Fibroblast of skin of right quadriceps (primary cell): ENCODE measurements at regions not wholly inside any gene's neighbourhood (a gene's known extent, or its start where the extent isn't known, plus 50 kb on each side); places are given as distances from the start of the nearest gene placed in this dataset.
A peak's percentile ranks its signal among the peaks of the same experiment; 100 is the strongest.

Experiments used
- DNase-seq: peaks from one replicate; pipeline ENCODE4 v3.0.0-alpha.2; 2013

DNA sequence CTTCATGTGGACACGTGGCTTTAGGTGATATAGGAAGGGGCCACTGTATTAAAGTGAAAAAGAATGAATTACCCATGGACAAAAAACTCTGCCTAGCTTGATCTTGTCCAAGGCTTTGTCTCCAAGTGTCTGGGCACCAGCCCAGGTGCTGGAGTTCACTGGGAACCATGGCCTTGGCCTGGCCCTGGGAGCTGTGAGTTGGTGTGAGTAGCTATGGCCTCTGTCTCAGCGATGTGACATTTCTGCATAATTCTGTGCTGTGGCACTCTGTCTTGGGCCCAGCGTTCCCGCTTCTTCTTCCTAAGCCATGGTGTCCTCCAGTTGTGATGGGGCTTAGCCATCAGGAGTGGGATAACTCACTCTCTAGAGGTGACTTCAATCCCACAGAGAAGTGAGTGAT lies 119.0 kb upstream of the PPP2R2D start:
- no peak for DNase-seq

GRCh38 chr10:131784363-131785120 lies 116.3 kb upstream of the PPP2R2D start:
- no peak for DNase-seq

GRCh38 chr10:131785121-131785460 lies 115.7 kb upstream of the PPP2R2D start:
- no peak for DNase-seq

- DNase-seq = peak; percentile 17
These were observed 113.8 kb upstream of the PPP2R2D start for GRCh38 chr10:131786756-131787605.

DNA sequence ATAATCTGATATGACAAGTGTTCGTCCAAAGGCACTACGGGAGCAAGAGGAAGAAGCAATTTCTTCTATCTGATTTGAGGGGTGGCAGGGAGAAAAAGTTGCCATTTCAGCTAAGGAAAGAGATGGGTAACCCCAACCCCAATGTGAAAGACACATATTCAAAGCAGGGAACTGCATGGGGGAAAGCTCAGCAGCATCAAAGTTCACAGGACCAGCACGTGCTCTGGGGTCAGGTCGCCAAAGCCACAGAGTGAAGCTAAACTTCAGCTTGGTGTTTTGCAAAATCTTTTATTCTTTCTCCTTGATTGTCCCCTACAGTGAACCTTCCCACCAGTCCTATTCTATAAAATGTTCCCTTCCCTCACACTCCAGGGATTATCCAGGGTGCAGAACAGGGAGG lies 112.8 kb upstream of the PPP2R2D start:
- no peak for DNase-seq

DNA sequence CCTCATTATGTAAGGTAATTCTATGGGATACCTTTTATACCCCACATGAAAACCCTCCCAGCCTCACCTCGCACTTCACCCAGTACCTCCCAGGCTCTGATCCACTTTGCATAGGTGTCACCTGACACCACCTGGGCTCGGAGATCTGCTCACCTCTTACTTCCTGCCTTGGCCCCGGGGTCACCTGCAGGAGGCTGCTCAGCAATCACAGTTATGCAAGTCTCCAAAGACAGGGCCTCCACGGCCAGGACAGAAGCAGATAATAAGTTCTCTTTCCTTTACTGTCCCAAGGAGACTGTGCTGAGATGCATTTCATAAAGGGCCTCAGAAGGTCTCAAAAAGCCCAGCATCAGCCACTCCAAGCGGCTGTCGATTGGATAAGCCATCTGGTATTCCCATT lies 112.4 kb upstream of the PPP2R2D start:
- DNase-seq = no peak

- no peak for DNase-seq
These were observed 111.3 kb upstream of the PPP2R2D start for GRCh38 chr10:131789516-131789915.

DNA sequence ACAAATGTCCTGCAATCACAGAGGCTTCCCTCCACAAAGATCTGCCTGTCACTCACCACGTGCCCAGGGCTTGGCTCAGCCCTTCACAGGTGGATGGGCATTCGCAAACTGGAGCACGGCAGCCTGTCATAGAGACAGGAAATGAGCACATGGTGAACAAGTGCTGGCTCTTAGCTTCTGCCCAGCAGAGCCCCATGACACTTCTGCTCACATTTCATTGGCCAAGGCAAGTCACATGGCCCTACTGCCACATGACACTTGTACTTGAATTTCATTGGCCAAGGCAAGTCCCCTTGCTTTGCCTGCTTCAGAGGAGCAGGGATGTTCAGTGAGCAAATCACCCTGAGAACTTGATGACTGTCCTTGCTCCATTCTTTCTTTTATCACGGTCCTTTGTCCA lies 110.8 kb upstream of the PPP2R2D start:
- no peak for DNase-seq

- no peak for DNase-seq
These were observed 108.7 kb upstream of the PPP2R2D start for GRCh38 chr10:131792011-131792651.

- no peak for DNase-seq
These were observed 108.0 kb upstream of the PPP2R2D start for GRCh38 chr10:131792809-131793208.

DNA sequence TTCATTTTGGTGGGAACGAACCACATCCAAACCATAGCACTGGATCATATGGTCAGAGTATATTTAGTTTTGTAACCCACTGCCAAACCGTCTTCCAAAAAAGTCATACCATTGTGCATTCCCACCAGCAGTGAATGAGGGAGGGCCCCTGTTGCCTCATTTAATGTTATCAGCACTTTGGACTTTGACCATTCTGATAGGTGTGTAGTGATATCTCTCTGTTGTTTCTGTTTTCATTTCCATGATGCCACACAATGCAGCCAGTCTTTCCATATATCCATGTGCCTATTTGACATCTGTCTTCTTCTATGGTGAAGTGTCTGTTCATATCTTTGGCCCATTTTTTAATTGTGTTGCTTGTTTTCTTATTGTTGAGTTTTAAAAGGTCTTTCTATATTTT lies 105.0 kb upstream of the PPP2R2D start:
- DNase-seq = no peak

- DNase-seq = no peak
These were observed 103.2 kb upstream of the PPP2R2D start for GRCh38 chr10:131797626-131798025.

GRCh38 chr10:131799429-131799828 lies 101.4 kb upstream of the PPP2R2D start:
- DNase-seq = no peak

DNA sequence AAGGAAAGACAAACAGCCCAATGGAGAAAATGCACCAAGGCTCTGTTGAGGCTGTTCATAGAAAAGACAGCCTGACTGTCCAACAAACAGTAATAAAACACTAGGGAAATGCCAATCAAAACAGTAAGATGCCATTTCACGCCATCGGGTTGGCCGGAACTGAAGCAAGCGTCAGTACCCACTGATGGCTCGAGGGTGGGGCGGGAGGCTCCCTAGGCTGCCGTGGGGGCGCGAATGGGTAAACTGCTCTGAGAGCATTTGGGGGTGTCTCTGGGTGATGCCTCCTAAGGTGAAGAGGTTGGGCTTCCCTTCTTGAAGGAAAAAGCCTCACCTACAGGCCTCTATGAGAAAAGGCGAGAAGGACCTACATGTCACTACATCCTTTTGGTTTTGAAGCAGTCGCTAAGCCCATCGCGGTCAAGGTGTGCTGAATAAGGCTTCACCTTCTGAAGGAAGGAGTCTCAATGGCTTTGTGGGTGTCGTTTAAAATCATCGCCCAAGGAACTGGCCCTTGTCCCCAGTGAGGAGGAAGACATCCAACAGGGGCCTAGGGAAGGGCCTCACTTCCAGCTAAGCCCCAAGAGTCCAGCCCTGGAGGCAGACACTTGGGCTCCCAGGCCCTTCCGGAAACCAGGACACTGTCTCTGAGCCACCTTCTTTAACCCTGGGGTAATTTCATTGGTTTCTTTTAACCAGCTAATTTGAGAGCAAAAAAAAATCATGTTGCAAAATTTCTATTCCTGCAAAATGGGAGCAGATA lies 98.5 kb upstream of the PPP2R2D start:
- no peak for DNase-seq

- DNase-seq = no peak
These were observed 97.8 kb upstream of the PPP2R2D start for GRCh38 chr10:131802996-131803395.

DNA sequence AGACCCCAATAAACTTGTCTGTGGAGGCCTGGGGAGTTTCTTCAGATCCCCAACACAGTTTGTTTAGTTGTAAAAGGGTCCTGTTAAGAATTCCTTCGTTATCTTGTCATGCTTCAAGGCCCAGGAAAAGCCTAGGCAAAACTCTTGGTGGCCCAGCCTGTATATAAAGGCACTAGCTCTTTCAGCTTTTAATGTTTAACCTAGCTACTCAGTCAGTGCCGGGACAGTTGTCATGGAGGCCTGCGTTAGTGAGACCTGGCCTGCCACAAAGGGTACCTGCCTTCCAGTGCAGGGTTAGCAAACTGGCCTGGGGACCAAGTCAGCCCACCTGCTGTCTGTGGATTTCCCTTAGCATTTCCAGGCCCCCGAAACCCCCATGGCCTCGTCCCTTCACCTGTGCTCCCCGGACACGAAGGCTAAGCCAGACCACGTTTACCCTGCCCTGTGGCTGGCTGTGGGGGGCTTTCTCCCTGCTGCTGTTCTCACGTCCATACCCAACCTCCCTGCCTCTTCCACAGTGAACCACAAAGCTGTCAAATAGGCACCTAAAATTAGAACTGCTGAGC lies 96.9 kb upstream of the PPP2R2D start:
- DNase-seq = no peak

DNA sequence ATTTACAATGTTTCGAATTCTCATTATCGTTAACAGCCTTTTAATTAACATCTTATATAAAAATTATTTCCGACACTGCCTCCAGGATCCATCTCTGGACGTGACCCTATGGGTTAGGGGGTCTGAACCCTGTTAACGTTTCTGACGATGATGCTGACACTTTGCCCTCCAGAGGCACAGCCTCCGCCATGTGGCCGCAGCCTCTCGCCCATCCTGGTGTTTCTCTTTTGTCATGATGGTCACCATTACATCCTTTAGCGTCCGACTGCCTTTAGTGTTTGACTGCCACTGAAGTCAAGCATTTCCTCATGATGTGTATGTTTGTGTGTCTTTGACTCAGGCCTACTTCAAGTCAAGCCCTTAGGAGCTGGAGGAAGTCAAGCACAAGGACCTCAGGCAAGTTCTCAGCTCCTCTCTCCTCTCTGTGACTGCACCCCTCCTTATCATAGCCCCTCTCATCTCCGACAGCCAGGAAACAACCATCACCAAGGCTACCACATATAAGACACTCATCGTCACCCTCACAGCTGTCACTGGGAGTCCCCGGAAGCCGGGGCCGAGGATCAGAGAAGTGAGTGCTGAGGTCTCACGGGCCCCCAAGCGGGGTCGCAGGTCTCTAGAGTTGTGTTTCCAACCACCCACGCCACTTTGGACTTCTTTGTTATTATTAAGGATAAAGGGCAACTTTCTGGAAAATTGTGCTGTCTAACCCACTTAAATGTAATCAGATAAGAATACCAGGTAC lies 96.1 kb upstream of the PPP2R2D start:
- no peak for DNase-seq

DNA sequence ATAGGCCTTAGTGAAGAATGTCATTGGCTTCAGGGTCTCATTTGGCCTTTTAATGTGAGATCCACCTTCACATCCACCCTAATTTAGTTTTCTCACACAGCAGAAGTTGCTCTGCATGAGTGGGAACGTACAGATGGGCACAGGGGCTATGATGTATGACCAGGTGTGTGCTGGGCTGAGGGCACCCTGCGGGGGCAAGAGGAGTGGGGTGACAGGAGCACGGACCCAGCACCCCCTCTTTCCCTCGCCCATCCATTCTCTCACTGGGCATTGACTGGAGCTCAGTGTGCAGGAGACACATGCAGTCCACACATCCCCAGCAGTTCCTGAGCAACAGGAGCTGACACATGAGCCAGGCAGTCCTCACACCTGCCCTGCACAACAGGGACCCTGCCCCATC lies 95.1 kb upstream of the PPP2R2D start:
- no peak for DNase-seq

GRCh38 chr10:131806146-131806545 lies 94.7 kb upstream of the PPP2R2D start:
- DNase-seq = no peak

DNA sequence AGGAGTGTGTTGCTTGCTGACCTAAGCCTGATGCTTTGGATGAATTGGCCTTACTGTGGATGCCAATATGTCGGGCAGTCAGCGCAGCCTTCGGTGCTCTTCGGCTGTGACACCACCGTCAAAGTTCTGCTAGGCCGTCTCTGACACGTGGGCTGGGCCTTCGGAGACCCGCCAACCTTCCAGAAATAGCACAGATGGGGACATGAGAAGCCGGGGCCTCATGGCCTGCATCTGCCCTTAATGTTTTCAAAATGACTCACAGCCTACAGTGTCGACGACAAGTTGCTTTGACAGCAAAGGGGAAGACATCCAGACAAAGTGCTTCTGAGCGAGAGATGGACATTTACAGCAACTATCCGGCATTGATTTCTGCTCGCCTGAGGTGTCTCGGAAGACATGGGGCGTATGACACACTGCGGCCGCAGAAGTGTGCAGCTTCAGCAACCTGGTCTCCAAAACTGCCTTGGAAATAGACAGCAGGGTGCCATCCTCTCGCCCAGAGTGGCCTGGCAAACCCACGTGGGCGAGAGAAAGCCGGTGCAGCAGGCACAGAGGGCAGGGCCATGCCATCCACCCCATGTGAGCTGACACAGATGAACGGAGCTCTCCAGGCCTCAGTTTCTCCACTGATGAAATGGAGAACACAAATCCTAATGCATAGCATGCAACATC lies 94.0 kb upstream of the PPP2R2D start:
- no peak for DNase-seq

DNA sequence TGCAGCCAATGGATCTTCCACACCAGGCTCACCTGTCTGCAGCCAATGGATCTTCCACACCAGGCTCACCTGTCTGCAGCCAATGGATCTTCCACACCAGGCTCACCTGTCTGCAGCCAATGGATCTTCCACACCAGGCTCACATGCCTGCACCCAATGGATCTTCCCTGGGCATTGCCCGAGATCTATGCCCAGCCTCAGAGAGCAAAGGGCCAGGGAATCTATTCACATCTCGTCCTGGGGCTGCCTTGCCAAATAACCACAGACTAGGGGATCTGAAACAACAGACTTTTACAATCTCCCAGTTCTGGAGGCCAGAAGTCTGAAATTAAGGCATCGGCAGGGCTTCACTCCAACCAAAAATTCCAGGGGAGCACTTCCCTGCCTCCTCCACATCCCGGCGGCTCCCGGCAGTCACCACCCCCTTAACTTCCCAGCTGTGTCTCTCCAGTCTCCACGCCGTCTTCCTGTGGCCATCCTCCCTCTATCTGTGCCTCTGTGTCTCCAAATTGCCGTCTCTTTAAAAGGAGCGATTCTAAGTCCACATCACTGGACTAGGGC lies 92.4 kb upstream of the PPP2R2D start:
- DNase-seq = no peak
